COLO668 (cell line): ENCODE measurements at regions not wholly inside any gene's neighbourhood (a gene's known extent, or its start where the extent isn't known, plus 50 kb on each side); places are given as distances from the start of the nearest gene placed in this dataset.

Experiments used
- DNase-seq: peaks from one replicate; lab custom pipeline; 2025; ENCODE audit not compliant: unreplicated experiment; lab: John Stamatoyannopoulos, UW

DNA sequence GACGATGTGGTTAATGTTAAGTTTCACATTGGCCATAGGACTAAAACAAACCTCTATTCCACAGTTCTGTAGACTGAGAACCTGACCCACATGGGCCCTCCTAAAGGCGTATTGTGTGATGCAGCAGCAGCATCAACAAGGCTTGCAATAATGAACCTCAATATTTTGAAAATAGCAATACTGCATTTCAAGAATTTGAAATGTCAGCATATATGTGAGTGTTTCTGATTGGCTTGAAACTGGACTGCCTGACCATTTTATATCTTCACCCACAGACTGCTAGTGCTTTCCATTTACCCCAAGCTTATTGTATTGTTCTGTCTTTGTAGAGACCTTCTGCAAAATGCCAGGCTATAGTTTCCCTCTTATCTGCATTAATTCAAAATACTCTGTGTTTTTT, 1122.3 kb downstream of the IGSF11 start:
- no peak for DNase-seq

GRCh38 chr3:117914540-117915100, 1120.0 kb downstream of the IGSF11 start:
- DNase-seq: no peak

DNA sequence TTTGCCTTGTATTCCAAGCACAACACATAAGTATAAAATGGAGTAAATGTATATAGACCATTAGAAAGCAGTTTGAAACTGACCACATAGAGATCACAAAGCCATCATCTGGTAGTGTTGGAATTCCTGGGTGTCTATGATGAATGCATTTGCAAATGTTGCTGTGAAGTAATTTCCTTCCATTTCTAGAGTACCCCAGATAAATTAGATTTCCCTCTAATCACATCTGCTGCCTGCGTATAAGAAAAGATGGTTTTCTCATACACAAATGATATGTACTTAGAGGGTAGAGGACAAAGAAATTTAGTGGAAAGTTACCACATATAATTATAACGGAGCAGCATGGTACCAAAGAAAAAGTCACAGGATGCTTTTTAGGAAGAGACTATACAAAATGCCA, 1117.8 kb downstream of the IGSF11 start:
- DNase-seq: no peak

- no peak for DNase-seq
These were observed 1115.0 kb downstream of the IGSF11 start for GRCh38 chr3:117919621-117920020.

DNA sequence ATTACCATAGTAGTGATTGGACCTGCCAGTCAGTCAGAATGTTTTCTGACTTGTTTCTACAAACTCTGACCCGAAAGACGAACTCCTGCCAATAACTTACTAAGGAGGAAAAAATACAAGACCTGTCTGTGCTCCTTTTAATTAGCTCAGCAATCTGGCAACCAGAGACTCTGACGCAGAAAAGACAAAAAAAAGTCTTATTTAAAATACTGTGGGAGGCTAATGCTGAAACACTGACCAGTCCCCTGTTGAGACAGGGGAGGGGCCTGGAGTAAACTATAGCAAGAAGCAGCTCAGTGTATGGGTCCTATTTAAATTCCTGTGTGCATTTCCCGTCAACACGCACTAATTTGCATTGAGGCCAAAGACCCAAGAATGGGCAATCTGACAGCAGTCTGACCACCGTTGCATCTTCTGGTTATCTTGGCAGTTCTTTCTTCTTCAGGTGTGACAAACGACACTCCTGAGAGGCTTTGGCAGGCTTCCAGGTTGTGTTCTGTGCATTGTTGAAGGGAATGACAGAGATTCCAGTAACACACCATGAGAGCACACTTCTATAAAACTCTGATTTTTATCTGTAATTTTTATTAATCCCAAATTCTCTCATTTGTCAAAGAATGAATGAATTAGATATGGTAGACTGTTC, 1114.3 kb downstream of the IGSF11 start:
- DNase-seq: peak; percentile 1

DNA sequence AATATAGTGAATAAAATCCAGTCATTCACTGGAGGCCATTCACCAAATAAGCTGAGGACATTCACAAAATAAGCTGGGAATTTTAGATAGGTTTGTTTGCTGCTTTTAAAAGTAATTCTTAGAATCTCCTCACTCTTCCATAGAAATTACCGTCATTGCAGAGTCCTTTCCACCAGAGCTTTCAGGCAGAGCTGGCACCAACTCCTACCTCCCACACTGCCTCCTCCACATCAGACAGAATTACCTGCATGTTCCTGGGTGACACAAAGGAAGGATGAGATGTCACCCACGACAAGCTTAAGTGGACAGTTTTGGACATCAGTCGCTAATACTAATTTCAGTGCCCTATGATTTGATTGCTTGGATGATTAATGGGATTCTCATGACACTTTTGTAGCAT, 1113.2 kb downstream of the IGSF11 start:
- DNase-seq: no peak

GRCh38 chr3:117922039-117922438, 1112.6 kb downstream of the IGSF11 start:
- DNase-seq: no peak

DNA sequence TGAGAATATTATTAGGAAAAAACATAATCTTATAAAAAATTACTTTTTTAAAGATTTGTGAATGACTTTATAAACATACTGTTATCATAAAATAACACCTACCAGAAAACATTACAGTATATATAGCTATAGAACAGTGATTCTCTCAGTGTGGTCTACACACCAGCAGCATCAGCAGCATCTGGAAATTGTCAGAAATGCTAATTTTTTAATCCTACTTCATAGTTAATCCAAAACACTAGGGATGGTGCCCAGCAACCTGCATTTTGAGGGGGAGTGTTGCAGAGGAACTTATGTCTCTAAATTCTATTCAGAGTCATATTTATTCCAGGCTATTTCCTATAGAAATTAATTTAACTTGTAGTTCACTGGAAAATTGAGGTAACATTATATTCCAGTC, 1107.8 kb downstream of the IGSF11 start:
- no peak for DNase-seq

DNA sequence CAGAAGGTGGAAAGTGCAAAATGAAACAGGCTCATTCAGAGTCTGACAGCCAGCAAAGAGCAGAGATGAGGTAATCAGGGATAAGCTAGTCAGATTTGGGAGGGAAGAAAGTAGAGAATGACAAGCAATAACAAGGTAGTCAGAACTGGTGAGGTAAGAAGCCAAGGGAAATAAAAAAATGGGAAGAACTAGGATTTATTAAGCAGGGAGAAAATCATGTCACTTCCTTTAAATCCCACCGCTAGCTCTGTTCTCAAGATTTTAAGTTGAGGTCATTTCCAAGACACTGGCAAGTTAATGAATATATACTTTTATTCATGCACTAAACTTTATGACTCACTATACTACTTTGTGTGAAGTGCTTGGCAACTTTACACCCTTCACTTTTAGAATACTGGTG, 1106.8 kb downstream of the IGSF11 start:
- no peak for DNase-seq

GRCh38 chr3:117928836-117929235, 1105.8 kb downstream of the IGSF11 start:
- no peak for DNase-seq

DNA sequence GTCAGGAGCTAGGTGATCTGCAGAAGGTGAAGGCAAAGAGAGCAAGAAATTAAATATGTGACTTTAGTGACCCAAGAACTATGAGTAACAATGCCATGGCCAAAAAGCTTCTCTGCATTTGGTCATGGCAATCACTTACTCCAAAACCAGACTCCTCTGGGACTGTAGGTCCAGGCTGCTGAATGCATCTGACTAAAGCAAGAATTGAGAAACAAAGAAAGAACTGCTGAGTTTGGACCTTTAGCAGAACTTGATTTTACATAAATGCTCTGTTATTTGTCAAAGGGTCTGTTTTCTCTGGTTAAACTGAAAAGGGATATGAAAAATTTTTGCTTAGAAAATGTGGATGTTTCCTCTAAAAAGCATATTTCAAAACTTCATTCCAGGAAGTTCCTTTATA, 1102.2 kb downstream of the IGSF11 start:
- DNase-seq: no peak

DNA sequence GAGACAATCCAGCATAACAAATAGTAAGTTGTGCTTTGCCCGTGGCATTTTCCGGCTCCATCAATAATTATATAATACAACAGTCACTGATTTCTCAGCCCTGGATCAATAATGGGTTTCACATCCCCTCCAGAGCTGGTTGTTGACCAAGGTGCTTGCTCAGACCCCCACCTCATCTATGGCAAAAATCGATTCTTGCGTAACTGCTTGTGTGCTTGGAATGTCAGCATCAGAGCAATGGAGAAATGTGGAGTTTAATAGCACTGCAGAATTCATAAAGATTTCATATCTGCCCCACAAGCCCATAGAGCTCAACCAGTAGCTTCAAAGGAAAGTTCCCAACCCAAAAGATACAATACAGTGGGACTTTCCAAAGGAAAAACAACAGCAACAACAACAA, 1098.5 kb downstream of the IGSF11 start:
- DNase-seq: no peak

- DNase-seq: no peak
These were observed 1095.7 kb downstream of the IGSF11 start for GRCh38 chr3:117938974-117939373.

GRCh38 chr3:117939425-117940027, 1095.1 kb downstream of the IGSF11 start:
- no peak for DNase-seq

- DNase-seq: no peak
These were observed 1093.6 kb downstream of the IGSF11 start for GRCh38 chr3:117941015-117941414.

- DNase-seq: no peak
These were observed 1092.9 kb downstream of the IGSF11 start for GRCh38 chr3:117941756-117942155.

GRCh38 chr3:117954131-117954530, 1080.5 kb downstream of the IGSF11 start:
- DNase-seq: no peak

- peak; percentile 0 for DNase-seq
These were observed 1079.5 kb downstream of the IGSF11 start for GRCh38 chr3:117955196-117955595.

DNA sequence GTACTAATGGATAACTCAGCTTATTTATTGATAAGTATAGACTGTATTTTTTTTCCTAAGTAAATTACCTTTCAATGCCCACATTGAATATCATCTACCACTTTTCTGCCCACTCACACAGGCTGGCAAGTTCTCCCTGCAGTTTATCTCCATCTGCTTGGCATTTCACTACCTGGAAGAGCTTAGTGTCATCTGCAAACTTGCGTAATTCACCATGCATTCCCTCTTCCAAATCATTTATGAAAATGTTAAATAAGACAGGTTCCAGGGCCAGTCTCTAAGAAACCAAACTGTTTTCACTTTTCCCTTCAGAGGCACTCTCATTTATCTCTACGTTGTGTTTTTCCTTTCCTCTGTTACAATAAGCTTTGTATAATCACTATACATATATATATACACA, 1076.6 kb downstream of the IGSF11 start:
- DNase-seq: no peak

DNA sequence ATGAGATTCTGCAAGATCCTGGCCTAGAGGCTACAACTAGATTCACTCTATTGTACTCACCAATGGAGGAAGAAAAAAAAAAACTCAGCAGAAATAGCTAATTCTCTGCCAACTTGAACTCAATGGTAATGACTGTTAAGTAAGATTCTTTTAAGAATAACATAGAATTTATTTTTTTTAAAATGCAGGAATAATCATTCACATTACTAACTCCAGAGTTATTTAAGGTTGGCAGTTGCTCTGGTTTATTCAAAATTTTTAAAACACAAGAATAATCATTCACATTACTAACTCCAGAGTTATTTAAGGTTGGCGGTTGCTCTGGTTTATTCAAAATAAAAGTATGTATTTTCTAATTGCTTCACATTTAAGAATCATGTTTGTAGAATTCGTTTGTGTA, 1071.9 kb downstream of the IGSF11 start:
- DNase-seq: no peak

DNA sequence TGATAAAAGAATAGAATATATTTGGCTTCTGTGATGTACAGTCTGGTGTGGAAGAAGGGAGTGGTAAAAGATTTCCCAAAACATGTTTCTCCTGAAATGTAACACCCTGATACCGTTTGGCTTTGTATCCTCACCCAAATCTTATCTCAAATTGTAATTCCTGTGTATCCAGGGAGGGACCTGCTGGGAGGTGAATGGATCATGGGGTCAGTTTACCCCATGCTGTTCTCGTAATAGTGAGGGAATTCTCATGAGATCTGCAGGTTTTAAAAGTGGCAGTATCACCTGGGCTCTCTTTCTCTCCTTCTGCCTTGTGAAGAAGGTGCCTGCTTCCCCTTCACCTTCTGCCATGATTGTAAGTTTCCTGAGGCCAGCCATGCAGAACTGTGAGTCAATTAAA, 1070.8 kb downstream of the IGSF11 start:
- no peak for DNase-seq

GRCh38 chr3:117964814-117965213, 1069.8 kb downstream of the IGSF11 start:
- no peak for DNase-seq
